WTC11 (cell line): ENCODE measurements at regions not wholly inside any gene's neighbourhood (a gene's known extent, or its start where the extent isn't known, plus 50 kb on each side); places are given as distances from the start of the nearest gene placed in this dataset.

Experiments
- ATF2 ChIP-seq: sonication (generic); formaldehyde crosslinking; IDR thresholded peaks from 2 replicates; pipeline ENCODE4 v1.8.1; 2022; ENCODE audit warnings: low read depth, missing genetic modification reagents, borderline replicate concordance
- ATF6 ChIP-seq: sonication (generic); formaldehyde crosslinking; IDR thresholded peaks from 2 replicates; pipeline ENCODE4 v1.8.1; 2023; ENCODE audit warnings: mild to moderate bottlenecking, missing genetic modification reagents
- CREM ChIP-seq: sonication (generic); formaldehyde crosslinking; IDR thresholded peaks from 2 replicates; pipeline ENCODE4 v1.8.1; 2022; ENCODE audit warnings: mild to moderate bottlenecking, missing genetic modification reagents, moderate library complexity
- CTCF ChIP-seq: fragments of 200-600 bp; IDR thresholded peaks from 2 replicates; pipeline ENCODE4 v1.8.0; 2022; ENCODE audit warnings: antibody characterized with exemption
- FOXP1 ChIP-seq: sonication (generic); formaldehyde crosslinking; IDR thresholded peaks from 2 replicates; pipeline ENCODE4 v1.8.0; 2022; ENCODE audit warnings: missing genetic modification reagents, mild to moderate bottlenecking, moderate library complexity, borderline replicate concordance
- HMGA2 ChIP-seq: fragments of 250-450 bp; sonication (Bioruptor Pico); IDR thresholded peaks from 2 replicates; pipeline ENCODE4 v1.4.0; 2021; ENCODE audit warnings: mild to moderate bottlenecking, moderate library complexity
- JUN ChIP-seq: sonication (generic); formaldehyde crosslinking; IDR thresholded peaks from 2 replicates; pipeline ENCODE4 v1.8.0; 2023; ENCODE audit warnings: mild to moderate bottlenecking, missing genetic modification reagents
- MAX ChIP-seq: sonication (generic); formaldehyde crosslinking; IDR thresholded peaks from 2 replicates; pipeline ENCODE4 v1.8.0; 2022; ENCODE audit warnings: mild to moderate bottlenecking, missing genetic modification reagents
- NR1H2 ChIP-seq: sonication (generic); formaldehyde crosslinking; IDR thresholded peaks from 2 replicates; pipeline ENCODE4 v1.9.0; 2021; ENCODE audit warnings: mild to moderate bottlenecking, moderate library complexity, missing genetic modification reagents
- SMAD3 ChIP-seq: sonication (generic); formaldehyde crosslinking; IDR thresholded peaks from 2 replicates; pipeline ENCODE4 v1.8.0; 2022; ENCODE audit warnings: missing genetic modification reagents, mild to moderate bottlenecking, borderline replicate concordance
- USF2 ChIP-seq: sonication (generic); formaldehyde crosslinking; IDR thresholded peaks from 2 replicates; pipeline ENCODE4 v1.8.1; 2023; ENCODE audit warnings: mild to moderate bottlenecking, missing genetic modification reagents, moderate library complexity
- ZNF121 ChIP-seq: sonication (generic); formaldehyde crosslinking; IDR thresholded peaks from 2 replicates; pipeline ENCODE4 v1.8.0; 2023; ENCODE audit warnings: missing genetic modification reagents
- ZNF512 ChIP-seq: sonication (generic); formaldehyde crosslinking; IDR thresholded peaks from 2 replicates; pipeline ENCODE4 v1.8.1; 2022; ENCODE audit warnings: missing genetic modification reagents, borderline replicate concordance

GRCh38 chr10:31580646-31581045 is 261.6 kb downstream of the ZEB1 start:
- TF ChIP-seq ZNF121 (CRISPR knock-in tag) (no peak), HMGA2 (no peak), CTCF (no peak), CREM (CRISPR knock-in tag) (no peak), USF2 (no peak), ATF2 (CRISPR knock-in tag) (no peak), NR1H2 (CRISPR knock-in tag) (no peak), SMAD3 (CRISPR knock-in tag) (no peak), MAX (CRISPR knock-in tag) (no peak), FOXP1 (no peak), ZNF512 (CRISPR knock-in tag) (no peak), ATF6 (CRISPR knock-in tag) (no peak), JUN (CRISPR knock-in tag) (no peak)
